GM15510 (cell line): ENCODE measurements at regions not wholly inside any gene's neighbourhood (a gene's known extent, or its start where the extent isn't known, plus 50 kb on each side); places are given as distances from the start of the nearest gene placed in this dataset.

Source experiments
- POLR2A ChIP-seq: IDR thresholded peaks from 3 replicates; pipeline ENCODE4 v1.6.1; 2011; ENCODE audit warnings: borderline replicate concordance; ENCODE audit not compliant: insufficient read length; ENCODE audit errors: extremely low read depth

GRCh38 chr2:120979921-120980320, 244.3 kb downstream of the GLI2 start:
- no peak for TF ChIP-seq POLR2A

- no peak for TF ChIP-seq POLR2A
These were observed 245.8 kb downstream of the GLI2 start for GRCh38 chr2:120981443-120981842.

DNA sequence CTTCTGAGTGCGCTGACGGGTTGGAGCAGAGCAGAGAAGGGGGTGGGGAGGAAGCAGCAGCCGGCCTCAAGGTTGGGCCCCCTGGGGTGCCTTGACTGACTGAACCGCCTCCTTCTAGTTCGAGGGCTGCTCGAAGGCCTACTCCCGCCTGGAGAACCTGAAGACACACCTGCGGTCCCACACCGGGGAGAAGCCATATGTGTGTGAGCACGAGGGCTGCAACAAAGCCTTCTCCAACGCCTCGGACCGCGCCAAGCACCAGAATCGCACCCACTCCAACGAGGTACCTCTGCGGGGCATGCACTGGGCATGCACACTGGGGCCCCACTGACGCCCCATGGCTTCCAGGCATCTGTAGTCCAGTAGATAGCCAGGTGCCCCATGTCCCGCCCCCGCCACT, 246.9 kb downstream of the GLI2 start:
- TF ChIP-seq POLR2A = no peak

DNA sequence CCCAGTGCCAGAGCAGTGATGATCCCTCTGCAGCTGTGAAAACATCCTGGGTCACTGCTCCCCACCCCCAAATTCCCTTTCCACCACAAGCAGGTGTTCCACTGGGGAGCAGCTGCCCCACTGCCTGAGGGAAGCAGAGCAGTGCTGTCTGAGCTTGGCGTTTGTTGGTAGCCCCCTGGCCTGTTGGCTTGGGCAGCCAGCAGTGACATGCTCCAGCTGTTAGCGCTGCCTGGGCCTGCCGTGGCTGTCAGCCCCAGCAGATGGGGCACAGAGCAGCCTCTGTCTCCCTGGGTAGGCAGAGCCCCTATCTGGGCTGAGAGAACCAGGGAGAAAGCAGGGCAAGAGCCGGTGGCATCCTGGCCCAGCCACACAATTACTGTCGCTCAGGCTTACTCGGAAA, 247.7 kb downstream of the GLI2 start:
- no peak for TF ChIP-seq POLR2A

DNA sequence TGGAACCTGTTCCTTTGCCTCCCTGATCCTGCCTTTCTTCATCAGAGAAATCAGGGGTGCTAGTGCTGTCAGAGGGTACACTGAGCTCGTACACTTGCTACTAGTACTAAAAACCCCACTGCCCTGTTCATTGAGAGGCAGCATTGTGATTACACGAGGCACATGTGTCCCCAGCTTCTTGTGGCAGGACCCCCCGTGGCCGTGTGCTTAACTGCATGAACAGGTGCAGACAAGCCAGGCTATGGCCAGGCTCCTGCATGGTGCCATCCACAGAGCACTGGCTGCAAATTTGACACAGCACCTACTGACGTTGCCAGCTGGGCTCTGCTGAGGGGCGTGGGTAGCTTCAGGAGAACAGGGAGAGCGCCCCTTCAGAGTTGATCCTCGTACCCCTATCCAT, 248.4 kb downstream of the GLI2 start:
- TF ChIP-seq POLR2A = no peak

DNA sequence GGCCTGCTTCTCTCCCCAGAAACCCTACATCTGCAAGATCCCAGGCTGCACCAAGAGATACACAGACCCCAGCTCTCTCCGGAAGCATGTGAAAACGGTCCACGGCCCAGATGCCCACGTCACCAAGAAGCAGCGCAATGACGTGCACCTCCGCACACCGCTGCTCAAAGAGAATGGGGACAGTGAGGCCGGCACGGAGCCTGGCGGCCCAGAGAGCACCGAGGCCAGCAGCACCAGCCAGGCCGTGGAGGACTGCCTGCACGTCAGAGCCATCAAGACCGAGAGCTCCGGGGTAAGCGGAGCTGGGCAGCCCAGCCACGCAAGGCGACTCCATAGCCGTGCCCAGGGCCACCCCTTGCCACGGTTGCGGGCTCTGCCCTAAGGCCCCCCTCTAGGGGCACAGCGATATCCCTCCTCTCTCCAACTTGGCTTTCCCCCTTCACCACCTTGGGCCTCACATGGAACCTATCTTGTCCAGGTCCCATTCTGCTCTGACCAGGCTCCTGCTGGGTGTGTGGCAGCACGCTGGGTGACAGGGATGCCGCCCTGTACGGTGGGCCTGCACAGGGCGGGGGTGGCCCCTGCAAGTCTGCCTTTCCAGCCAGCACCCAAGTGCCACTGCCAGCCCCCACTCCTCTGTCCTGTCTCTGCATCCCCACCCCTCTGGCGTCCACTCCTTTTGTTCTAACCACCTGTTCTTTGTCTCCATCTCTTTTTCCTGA, 248.9 kb downstream of the GLI2 start:
- no peak for TF ChIP-seq POLR2A

GRCh38 chr2:120985174-120985996, 249.7 kb downstream of the GLI2 start:
- TF ChIP-seq POLR2A = no peak

GRCh38 chr2:120985997-120986651, 250.5 kb downstream of the GLI2 start:
- no peak for TF ChIP-seq POLR2A

- no peak for TF ChIP-seq POLR2A
These were observed 251.4 kb downstream of the GLI2 start for GRCh38 chr2:120986898-120987650.

GRCh38 chr2:120988051-120988699, 252.5 kb downstream of the GLI2 start:
- TF ChIP-seq POLR2A = no peak

GRCh38 chr2:120988700-120989511, 253.2 kb downstream of the GLI2 start:
- TF ChIP-seq POLR2A = no peak

DNA sequence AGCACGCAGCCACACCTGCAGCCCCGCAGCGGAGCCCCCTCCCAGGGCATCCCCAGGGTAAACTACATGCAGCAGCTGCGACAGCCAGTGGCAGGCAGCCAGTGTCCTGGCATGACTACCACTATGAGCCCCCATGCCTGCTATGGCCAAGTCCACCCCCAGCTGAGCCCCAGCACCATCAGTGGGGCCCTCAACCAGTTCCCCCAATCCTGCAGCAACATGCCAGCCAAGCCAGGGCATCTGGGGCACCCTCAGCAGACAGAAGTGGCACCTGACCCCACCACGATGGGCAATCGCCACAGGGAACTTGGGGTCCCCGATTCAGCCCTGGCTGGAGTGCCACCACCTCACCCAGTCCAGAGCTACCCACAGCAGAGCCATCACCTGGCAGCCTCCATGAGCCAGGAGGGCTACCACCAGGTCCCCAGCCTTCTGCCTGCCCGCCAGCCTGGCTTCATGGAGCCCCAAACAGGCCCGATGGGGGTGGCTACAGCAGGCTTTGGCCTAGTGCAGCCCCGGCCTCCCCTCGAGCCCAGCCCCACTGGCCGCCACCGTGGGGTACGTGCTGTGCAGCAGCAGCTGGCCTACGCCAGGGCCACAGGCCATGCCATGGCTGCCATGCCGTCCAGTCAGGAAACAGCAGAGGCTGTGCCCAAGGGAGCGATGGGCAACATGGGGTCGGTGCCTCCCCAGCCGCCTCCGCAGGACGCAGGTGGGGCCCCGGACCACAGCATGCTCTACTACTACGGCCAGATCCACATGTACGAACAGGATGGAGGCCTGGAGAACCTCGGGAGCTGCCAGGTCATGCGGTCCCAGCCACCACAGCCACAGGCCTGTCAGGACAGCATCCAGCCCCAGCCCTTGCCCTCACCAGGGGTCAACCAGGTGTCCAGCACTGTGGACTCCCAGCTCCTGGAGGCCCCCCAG, 254.1 kb downstream of the GLI2 start:
- no peak for TF ChIP-seq POLR2A

- no peak for TF ChIP-seq POLR2A
These were observed 254.8 kb downstream of the GLI2 start for GRCh38 chr2:120990451-120990871.

DNA sequence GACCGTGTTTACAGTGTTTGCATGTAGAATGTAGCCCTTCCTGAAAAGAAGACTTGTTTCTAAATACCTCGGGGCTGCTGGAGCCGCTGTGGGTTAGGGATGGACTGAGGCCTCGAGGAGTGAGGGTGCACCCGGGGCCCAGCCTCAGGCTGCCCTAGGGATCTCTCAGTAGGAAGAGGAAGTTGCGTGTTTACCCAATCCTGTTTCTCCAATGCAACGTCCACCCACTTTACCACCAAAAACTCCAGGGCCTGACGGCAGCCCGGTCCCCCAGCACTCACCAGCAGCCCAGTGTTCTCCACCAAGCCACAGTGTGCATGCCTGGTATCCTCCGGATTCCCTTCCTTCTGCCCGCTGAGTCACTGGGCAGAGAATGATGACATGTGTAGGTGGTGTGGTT, 255.8 kb downstream of the GLI2 start:
- TF ChIP-seq POLR2A = no peak
